Sciatic nerve (tissue), 2 donors: ENCODE measurements at regions not wholly inside any gene's neighbourhood (a gene's known extent, or its start where the extent isn't known, plus 50 kb on each side); places are given as distances from the start of the nearest gene placed in this dataset.

Source experiments
- ATAC-seq: fragments of 200-7000 bp; cut with Tn5 transposase; one replicate; pipeline ENCODE4 v1.9.1; 2020; ENCODE audit warnings: mild to moderate bottlenecking, moderate library complexity
- DNase-seq: peaks from one replicate; pipeline ENCODE4 v3.0.0-alpha.2; 2020; ENCODE audit warnings: low spot score
- intact Hi-C: fragments of 100-400 bp; cut with DNase I; formaldehyde crosslinking; loops from one replicate; pipeline ENCODE4 v1.14.2; 2022
- donor health status: DM: no; HTN: no; CAD: no.
- donor health status: DM: no; HTN: no; CAD: no.

GRCh38 chr4:117957571-117957970 is 76.7 kb upstream of the NDST3 start:
- ATAC-seq (no peak), DNase-seq (no peak)
- intact Hi-C loops: no loop called here

DNA sequence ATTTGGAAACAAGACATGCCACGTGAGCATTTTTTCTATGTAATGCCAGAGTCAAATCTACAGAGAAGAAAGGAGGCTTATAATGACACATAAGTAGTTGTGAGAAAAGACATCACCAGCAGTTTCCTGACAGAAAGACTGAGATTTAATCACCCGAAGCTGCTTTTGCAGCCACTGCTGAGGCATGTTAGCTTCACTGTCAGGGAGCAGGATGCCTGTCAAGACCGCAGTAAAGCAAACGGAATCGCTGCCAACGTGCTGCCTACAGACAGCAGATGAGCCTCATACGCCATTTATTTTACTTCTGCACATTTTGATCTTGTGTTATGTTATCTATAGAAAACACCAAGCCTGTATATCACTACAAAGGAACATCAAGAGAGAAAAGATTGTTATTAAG is 68.7 kb upstream of the NDST3 start:
- no peak for ATAC-seq
- DNase-seq: no peak
- intact Hi-C loops: no loop called here

DNA sequence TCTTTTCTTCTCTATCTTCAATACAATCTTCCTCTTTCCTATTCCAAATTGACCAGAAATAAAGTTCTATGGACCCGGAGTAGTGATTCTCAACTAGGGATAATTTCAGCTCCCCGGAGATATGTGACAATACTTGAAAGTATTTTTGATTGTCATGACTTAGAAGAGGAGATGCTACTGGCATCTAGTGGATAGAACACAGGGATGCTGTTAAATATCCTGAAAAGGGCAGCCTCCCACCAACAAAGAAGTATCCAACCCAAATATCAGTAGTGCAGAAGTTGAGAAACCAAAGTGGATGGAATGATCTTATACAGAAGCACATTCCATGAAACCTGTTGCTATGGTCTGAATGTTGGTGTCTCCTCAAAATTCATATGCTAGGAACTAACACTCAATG is 65.7 kb upstream of the NDST3 start:
- intact Hi-C loops: no loop called here
- no peak for ATAC-seq

GRCh38 chr4:117971403-117971802 is 62.9 kb upstream of the NDST3 start:
- ATAC-seq (no peak), DNase-seq (no peak)
- intact Hi-C loops: no loop called here

More for the DNA sequence above, 65.7 kb upstream of the NDST3 start:
- DNase-seq: no peak

DNA sequence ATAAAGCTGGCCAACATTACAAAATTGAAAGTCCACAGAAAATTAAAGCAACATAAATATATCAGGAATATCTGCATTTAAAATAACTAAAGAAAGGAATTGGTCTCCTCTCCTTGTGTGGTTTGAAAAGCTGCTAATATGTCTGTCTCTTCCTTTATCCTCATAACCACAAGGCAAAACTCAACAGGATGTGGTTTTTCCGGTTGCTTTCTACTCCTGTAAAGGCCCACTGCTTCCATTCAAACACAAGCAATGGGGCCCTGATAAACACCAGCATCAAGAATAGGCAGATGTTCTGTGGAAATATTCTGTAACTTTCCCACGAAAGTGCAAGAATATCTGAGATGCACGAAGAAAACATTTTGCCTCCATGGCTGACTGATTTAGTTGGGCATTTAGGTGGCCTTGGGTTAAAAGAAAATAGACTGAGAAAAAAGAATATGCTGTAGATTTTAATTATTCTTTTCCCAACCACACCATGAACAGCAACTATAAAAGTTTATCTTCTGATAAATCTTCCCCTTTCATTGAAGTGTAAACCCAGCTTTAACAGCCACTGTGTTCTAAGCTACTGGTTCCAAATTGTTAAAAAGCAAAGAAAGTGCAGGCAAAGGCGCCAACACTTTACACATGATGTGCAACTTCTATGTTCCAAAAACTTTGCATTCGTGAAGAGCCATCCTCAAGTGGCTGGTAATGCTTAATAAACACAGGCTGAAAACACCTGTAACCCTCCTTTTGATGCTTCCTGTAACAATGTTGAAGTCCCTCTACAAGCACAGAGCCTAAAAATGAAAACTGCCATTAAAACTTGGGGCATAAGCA is 50.5 kb upstream of the NDST3 start:
- intact Hi-C loops: no loop called here
- no peak for ATAC-seq
- no peak for DNase-seq

DNA sequence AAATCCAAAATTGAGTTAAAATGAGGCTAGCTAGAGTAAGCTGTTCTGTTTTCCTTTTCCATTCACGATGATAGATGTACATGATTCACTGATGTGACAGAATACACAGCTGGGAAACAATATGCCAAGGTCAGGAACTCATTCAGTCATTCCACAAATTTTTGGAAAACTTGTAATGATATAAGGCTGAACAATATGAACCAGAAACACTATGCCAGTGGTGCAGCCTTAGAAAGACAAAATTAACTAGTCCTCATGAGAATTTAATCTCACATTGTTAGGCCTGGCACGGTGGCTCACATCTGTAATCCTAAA is 50.0 kb upstream of the NDST3 start:
- intact Hi-C loops: no loop called here
- ATAC-seq (no peak), DNase-seq (no peak)
